ENCODE measurements at regions not wholly inside any gene's neighbourhood (a gene's known extent, or its start where the extent isn't known, plus 50 kb on each side); places are given as distances from the start of the nearest gene placed in this dataset.

DNA sequence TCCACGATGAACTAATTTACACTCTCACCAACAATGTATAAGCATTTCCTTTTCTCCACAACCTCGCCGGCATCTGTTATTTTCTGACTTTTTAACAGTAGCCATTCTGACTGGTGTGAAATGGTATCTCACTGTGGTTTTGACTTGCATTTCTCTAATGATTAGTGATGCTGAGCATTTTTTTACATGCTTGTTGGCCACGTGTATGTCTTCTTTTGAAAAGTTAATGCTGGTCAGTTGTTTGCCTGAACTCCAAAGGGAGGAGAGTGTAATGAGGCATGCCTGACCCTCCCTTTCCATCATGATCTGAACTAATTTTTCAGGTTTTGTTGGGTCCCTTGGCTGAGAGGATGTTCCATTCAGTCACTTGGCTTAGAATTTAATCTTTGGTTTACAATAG, 50.7 kb upstream of the SVIL start:
- no peak for TF ChIP-seq ZNF510 (CRISPR knock-in tag; IDR thresholded peaks at IDR 0.05; ENCODE audit: low read depth)
- TF ChIP-seq, protein P1, sequence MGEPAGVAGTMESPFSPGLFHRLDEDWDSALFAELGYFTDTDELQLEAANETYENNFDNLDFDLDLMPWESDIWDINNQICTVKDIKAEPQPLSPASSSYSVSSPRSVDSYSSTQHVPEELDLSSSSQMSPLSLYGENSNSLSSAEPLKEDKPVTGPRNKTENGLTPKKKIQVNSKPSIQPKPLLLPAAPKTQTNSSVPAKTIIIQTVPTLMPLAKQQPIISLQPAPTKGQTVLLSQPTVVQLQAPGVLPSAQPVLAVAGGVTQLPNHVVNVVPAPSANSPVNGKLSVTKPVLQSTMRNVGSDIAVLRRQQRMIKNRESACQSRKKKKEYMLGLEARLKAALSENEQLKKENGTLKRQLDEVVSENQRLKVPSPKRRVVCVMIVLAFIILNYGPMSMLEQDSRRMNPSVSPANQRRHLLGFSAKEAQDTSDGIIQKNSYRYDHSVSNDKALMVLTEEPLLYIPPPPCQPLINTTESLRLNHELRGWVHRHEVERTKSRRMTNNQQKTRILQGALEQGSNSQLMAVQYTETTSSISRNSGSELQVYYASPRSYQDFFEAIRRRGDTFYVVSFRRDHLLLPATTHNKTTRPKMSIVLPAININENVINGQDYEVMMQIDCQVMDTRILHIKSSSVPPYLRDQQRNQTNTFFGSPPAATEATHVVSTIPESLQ (CRISPR knock-in tag; conservative IDR thresholded peaks at IDR 0.05) = no peak
- TF ChIP-seq, protein P2, sequence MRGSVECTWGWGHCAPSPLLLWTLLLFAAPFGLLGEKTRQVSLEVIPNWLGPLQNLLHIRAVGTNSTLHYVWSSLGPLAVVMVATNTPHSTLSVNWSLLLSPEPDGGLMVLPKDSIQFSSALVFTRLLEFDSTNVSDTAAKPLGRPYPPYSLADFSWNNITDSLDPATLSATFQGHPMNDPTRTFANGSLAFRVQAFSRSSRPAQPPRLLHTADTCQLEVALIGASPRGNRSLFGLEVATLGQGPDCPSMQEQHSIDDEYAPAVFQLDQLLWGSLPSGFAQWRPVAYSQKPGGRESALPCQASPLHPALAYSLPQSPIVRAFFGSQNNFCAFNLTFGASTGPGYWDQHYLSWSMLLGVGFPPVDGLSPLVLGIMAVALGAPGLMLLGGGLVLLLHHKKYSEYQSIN (CRISPR knock-in tag; IDR thresholded peaks at IDR 0.05; ENCODE audit: borderline replicate concordance) = no peak
- no peak for TF ChIP-seq ZNF670 (CRISPR knock-in tag; IDR thresholded peaks at IDR 0.05; ENCODE audit: borderline replicate concordance)
- TF ChIP-seq EP300 (IDR thresholded peaks at IDR 0.05; ENCODE audit: low read depth in 2 of 2, low read length in 2 of 2) = no peak
- no peak for TF ChIP-seq EP300 (CRISPR knock-in tag; IDR thresholded peaks at IDR 0.05; ENCODE audit: borderline replicate concordance)
- TF ChIP-seq RXRA (CRISPR knock-in tag; IDR thresholded peaks at IDR 0.05) = no peak
- no peak for TF ChIP-seq ZNF24 (IDR thresholded peaks at IDR 0.05)
- TF ChIP-seq, protein P3, sequence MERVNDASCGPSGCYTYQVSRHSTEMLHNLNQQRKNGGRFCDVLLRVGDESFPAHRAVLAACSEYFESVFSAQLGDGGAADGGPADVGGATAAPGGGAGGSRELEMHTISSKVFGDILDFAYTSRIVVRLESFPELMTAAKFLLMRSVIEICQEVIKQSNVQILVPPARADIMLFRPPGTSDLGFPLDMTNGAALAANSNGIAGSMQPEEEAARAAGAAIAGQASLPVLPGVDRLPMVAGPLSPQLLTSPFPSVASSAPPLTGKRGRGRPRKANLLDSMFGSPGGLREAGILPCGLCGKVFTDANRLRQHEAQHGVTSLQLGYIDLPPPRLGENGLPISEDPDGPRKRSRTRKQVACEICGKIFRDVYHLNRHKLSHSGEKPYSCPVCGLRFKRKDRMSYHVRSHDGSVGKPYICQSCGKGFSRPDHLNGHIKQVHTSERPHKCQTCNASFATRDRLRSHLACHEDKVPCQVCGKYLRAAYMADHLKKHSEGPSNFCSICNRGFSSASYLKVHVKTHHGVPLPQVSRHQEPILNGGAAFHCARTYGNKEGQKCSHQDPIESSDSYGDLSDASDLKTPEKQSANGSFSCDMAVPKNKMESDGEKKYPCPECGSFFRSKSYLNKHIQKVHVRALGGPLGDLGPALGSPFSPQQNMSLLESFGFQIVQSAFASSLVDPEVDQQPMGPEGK (CRISPR knock-in tag; IDR thresholded peaks at IDR 0.05) = no peak
